HG02852 (cell line): ENCODE measurements at regions not wholly inside any gene's neighbourhood (a gene's known extent, or its start where the extent isn't known, plus 50 kb on each side); places are given as distances from the start of the nearest gene placed in this dataset.
"Not testable (repeated sequence)": the region's sequence is repeated elsewhere in the genome, so short reads cannot be mapped to it uniquely, and the experiment has no call there.

Source experiments
- ATAC-seq: cut with Tn5 transposase; IDR thresholded peaks from one replicate; pipeline ENCODE4 v1.9.1; 2021; ENCODE audit warnings: mild to moderate bottlenecking, moderate library complexity; ENCODE audit not compliant: unreplicated experiment

GRCh38 chr4:97134456-97134855 lies 1008.8 kb downstream of the STPG2 start:
- no peak for ATAC-seq

DNA sequence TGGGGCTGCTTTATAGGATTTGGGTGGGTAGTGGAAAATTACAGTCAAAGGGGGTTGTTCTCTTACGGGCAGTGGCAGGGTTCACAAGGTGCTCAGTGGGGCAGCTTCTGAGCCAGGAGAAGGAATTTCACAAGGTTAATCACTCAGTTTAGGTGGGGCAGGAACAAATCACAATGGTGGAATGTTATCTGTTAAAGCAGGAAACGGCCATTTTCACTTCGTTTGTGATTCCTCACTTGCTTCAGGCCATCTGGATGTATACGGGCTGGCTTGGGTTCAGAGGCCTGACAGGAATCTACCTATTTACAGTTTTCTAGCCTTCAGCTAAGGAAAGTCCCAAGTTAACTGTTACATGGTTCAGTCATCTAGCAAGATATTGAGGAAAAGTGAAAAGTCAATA lies 1003.5 kb downstream of the STPG2 start:
- no peak for ATAC-seq

- ATAC-seq: no peak
These were observed 1002.7 kb downstream of the STPG2 start for GRCh38 chr4:97140545-97140944.

GRCh38 chr4:97141332-97141731 lies 1001.9 kb downstream of the STPG2 start:
- ATAC-seq: not testable (repeated sequence)

GRCh38 chr4:97142410-97142809 lies 1000.9 kb downstream of the STPG2 start:
- no peak for ATAC-seq

DNA sequence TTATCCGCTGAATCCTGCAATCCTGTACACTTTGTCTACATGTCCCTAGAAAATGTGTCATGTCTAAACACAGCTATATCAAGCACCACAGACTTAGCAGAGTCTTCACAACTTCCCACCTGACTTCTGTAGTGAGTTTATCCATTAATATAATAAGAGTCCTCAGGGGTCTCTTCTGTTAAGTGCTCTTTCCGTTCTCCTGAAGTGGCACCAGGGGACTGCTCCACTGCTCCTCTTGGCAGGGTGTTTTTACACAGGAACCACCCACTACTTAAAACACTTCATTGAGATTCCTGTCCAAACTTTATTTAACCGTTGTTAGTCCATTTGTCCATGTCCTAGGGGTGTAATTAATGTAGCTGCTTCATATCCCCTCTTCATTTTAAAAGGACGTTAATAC lies 1000.4 kb downstream of the STPG2 start:
- ATAC-seq: no peak

GRCh38 chr4:97144199-97144598 lies 999.1 kb downstream of the STPG2 start:
- ATAC-seq: no peak

GRCh38 chr4:97150966-97151365 lies 992.3 kb downstream of the STPG2 start:
- ATAC-seq: no peak

GRCh38 chr4:97152149-97152548 lies 991.1 kb downstream of the STPG2 start:
- ATAC-seq: no peak

- ATAC-seq: no peak
These were observed 990.2 kb downstream of the STPG2 start for GRCh38 chr4:97153042-97153441.

DNA sequence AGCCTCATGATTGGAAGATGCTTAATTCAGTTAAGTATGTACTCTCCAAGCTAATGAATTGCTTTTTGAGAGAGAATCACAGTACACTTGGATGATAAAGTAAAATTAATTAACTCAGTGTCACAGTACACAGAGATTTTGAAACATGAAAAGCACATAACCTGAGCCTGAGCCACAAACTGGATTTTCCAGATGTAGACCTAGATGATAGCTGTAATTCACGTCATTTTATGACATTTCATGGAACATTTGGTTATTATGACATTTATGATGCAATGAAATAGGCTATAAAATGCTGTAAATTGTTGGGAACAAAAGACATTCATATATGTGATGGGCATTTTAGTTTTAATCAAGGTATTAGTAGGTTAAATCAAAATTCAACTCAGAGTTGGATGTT lies 983.7 kb downstream of the STPG2 start:
- no peak for ATAC-seq

DNA sequence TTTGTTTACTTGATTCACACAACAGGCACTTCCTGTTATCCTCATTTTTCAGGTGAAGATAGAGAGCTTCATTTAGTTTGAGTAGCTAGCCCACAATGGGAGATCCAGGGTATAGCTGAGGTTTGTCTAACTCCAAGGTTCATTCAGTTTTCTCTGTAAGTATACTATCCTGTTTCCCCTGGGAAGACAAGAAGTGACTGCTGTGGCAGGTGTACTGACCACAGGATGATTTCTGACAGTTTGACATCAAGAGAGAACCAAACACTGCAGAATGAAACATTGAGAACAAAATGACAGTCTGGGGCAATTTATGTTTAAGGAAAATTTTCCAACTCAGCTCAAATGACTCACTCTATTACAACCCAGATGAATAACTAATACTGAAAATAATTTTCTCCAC lies 958.0 kb downstream of the STPG2 start:
- ATAC-seq: no peak

DNA sequence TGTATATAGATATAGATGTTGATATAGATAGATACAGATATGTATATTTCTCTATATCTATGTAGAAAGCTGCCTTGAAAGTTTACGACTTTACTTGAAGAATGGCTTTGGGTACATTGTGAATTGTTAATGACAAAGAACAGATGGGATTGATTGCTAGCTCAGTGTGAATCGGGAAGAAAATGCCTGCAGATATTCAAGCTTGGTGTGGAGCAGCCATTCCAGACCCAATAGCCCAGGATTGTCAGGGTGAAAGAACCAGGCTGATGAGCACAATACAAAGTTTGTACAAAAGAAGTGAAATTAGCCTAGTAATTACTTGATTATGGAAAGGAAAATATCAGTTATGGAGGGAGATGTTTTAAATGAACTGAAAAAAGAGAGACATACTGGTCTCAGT lies 946.2 kb downstream of the STPG2 start:
- no peak for ATAC-seq

DNA sequence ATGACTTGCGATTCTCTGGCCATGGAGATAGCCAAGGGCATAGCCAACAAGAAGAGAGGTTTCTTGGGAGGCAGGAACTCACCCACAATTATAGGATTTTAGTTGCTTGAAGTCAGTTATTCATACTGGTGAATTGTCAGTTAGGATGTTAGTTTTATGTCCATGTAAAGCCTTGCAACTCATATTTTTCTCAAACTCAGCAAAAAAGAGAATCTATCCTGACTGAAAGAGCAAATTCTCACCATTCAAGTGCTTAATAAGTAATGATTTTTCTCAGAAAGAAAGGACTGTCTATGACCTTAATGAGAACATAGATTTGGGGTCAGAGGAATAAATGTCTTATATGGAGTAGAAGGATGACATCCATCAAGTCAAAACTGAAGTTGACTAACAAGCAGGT lies 934.5 kb downstream of the STPG2 start:
- ATAC-seq: no peak

- no peak for ATAC-seq
These were observed 927.8 kb downstream of the STPG2 start for GRCh38 chr4:97215409-97215941.

- ATAC-seq: no peak
These were observed 927.2 kb downstream of the STPG2 start for GRCh38 chr4:97216046-97216445.

DNA sequence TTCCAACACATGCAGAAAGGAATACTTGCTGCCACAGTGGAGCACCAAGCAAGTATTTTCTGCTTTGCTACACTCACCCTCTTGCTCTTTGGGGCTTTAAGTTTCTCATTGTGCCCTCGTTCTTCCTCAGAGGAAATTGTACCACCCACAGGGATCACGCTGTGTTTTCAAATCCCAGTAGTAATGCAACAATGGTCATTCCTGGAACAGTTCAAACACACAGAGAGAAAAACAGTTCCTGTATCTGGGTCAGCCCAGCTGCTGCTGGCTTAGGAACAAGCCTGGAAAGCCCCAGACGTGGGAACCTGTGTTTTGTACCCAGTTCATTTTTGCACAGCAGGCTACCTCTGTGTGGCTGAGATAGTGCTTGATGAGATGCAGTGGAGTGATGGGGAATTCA lies 907.8 kb downstream of the STPG2 start:
- ATAC-seq: no peak

DNA sequence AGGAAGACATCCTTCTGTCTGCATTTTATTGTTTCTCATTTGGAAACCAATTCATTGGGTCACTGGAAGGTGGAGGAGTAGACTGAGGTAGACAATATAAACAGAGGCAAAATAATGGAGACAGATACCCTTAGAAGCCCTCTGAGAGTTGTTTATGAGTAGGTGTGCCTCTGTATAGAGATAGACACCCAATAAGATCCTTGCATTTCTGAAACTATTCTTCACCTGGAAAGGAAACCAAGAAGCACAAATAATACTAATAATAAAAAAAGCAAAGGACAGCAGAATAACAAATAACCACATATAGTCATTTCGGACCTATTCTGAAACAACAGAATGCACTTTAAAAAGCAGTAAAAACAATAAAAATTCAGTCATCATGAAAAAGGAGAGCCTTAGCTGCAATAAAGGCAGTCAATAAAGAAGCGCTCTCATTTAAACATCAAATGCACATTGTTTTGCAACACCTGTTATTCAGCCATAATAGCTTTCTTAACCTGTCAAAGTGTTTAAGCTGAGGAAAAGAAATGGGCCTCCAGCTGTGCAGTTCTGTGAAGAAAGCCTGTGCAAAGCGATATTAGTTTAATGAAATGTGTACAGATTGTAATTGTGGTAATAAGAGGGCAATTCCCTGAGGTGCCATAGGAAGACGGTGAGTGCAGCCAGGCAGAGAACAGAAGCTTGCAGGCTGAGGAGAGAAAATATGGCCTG lies 904.2 kb downstream of the STPG2 start:
- ATAC-seq: no peak

DNA sequence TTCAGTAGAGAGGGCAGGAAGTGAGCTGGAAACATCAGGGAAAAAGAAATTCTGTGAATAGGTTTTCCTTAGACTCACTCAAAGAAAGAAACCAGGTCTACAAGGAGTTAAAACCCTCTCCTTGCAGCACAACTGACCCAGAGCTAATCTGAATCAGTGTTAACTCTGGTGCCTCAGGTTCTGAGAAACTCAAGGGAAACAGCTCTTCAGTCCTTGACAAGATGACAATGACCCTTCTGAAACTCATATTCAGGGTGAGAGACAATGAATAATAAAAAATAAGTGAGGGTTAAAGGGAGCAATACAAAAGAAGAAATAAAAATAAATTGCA lies 903.6 kb downstream of the STPG2 start:
- ATAC-seq: no peak

- ATAC-seq: no peak
These were observed 890.6 kb downstream of the STPG2 start for GRCh38 chr4:97252615-97253154.

- ATAC-seq: no peak
These were observed 880.5 kb downstream of the STPG2 start for GRCh38 chr4:97262769-97263168.

- ATAC-seq: no peak
These were observed 873.2 kb downstream of the STPG2 start for GRCh38 chr4:97270051-97270450.

GRCh38 chr4:97279391-97279790 lies 863.9 kb downstream of the STPG2 start:
- ATAC-seq: no peak
